22Rv1 (cell line): ENCODE measurements at regions not wholly inside any gene's neighbourhood (a gene's known extent, or its start where the extent isn't known, plus 50 kb on each side); places are given as distances from the start of the nearest gene placed in this dataset.

Experiments used
- CTCF ChIP-seq: fragments of 450-650 bp; IDR thresholded peaks from 2 replicates; pipeline ENCODE4 v1.5.1; 2017; ENCODE audit warnings: mild to moderate bottlenecking
- ZFX ChIP-seq: fragments of 450-650 bp; IDR thresholded peaks from 2 replicates; pipeline ENCODE4 v1.6.1; 2017; ENCODE audit warnings: antibody characterized with exemption, borderline replicate concordance

GRCh38 chr12:4025181-4026019 lies 152.2 kb upstream of the PARP11 start:
- TF ChIP-seq CTCF (no peak), ZFX (no peak)
